A673 (cell line): ENCODE measurements at regions not wholly inside any gene's neighbourhood (a gene's known extent, or its start where the extent isn't known, plus 50 kb on each side); places are given as distances from the start of the nearest gene placed in this dataset.

Experiments used
- EZH2 ChIP-seq: fragments of 200-600 bp; sonication (generic); IDR thresholded peaks from 2 replicates; pipeline ENCODE4 v1.6.1; 2017; ENCODE audit warnings: borderline replicate concordance, low read depth, mild to moderate bottlenecking, mixed read lengths, antibody characterized with exemption, low read length; ENCODE audit not compliant: poor library complexity, severe bottlenecking
- TF ChIP-seq, protein P1 (sequence below): fragments of 300-800, 200-600 bp; sonication (generic); conservative IDR thresholded peaks from 2 replicates; pipeline ENCODE4 v1.5.1; 2017; ENCODE audit warnings: low read depth, mild to moderate bottlenecking, antibody characterized with exemption, low read length, moderate library complexity, mixed read lengths

DNA sequence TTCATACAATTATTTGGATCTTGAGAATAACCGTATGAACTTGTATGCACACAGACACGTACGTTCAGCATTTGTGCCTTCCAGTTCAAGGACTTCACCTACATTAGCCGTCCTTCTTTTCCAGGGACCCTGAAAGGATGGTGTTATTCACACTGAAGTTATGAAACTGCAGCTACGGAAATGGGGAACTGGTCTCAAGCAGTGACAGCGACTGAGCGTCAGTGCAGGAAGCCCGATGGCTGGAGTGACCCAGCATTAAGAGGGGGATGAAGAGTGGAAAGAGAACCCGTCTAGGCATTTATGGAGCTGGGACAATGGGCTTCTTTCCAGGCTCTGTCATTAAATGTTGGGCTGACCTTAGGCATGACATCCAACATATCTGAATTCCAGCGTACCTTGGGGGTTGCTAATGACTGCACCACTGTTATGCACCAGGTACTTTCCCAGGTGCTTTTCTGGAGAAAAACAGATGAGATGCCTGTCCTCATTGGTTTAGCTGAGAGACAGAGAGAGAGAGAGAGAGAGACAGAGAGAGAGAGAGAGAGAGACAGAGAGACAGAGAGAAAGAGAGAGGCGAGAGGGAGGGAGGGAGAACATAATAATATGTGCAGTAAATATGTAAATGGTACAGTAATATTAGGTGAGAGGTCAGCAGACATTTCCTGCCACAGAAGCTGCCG lies 204.7 kb upstream of the EXOC2 start:
- TF ChIP-seq, protein P1, sequence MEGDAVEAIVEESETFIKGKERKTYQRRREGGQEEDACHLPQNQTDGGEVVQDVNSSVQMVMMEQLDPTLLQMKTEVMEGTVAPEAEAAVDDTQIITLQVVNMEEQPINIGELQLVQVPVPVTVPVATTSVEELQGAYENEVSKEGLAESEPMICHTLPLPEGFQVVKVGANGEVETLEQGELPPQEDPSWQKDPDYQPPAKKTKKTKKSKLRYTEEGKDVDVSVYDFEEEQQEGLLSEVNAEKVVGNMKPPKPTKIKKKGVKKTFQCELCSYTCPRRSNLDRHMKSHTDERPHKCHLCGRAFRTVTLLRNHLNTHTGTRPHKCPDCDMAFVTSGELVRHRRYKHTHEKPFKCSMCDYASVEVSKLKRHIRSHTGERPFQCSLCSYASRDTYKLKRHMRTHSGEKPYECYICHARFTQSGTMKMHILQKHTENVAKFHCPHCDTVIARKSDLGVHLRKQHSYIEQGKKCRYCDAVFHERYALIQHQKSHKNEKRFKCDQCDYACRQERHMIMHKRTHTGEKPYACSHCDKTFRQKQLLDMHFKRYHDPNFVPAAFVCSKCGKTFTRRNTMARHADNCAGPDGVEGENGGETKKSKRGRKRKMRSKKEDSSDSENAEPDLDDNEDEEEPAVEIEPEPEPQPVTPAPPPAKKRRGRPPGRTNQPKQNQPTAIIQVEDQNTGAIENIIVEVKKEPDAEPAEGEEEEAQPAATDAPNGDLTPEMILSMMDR, result no peak
- no peak for TF ChIP-seq EZH2
